IPS-NIHi7 (cell line): ENCODE measurements at regions not wholly inside any gene's neighbourhood (a gene's known extent, or its start where the extent isn't known, plus 50 kb on each side); places are given as distances from the start of the nearest gene placed in this dataset.
"Not testable (repeated sequence)": the region's sequence is repeated elsewhere in the genome, so short reads cannot be mapped to it uniquely, and the experiment has no call there.

ENCODE experiments used
- DNase-seq: peaks from one replicate; pipeline ENCODE4 v3.0.0; 2012; ENCODE audit warnings: mixed read lengths; ENCODE audit errors: extremely low spot score

- DNase-seq, result no peak
Measured at GRCh38 chr1:194821091-194821490, 1634.7 kb upstream of the B3GALT2 start.

- no peak for DNase-seq
Measured at GRCh38 chr1:194818674-194819073, 1632.3 kb upstream of the B3GALT2 start.

GRCh38 chr1:194816859-194817258, 1630.4 kb upstream of the B3GALT2 start:
- no peak for DNase-seq

- DNase-seq, result no peak
Measured at GRCh38 chr1:194813096-194813495, 1626.7 kb upstream of the B3GALT2 start.

- no peak for DNase-seq
Measured at GRCh38 chr1:194809665-194810064, 1623.3 kb upstream of the B3GALT2 start.

GRCh38 chr1:194809215-194809614, 1622.8 kb upstream of the B3GALT2 start:
- no peak for DNase-seq

GRCh38 chr1:194807530-194808220, 1621.3 kb upstream of the B3GALT2 start:
- DNase-seq, result no peak

GRCh38 chr1:194802572-194802971, 1616.2 kb upstream of the B3GALT2 start:
- DNase-seq, result no peak

- no peak for DNase-seq
Measured at GRCh38 chr1:194795917-194796593, 1609.6 kb upstream of the B3GALT2 start.

- no peak for DNase-seq
Measured at GRCh38 chr1:194787001-194787400, 1600.6 kb upstream of the B3GALT2 start.

GRCh38 chr1:194786027-194786426, 1599.6 kb upstream of the B3GALT2 start:
- DNase-seq, result no peak

- DNase-seq, result no peak
Measured at GRCh38 chr1:194776657-194777056, 1590.2 kb upstream of the B3GALT2 start.

GRCh38 chr1:194774535-194774934, 1588.1 kb upstream of the B3GALT2 start:
- no peak for DNase-seq

- no peak for DNase-seq
Measured at GRCh38 chr1:194755241-194755994, 1569.0 kb upstream of the B3GALT2 start.

- DNase-seq, result not testable (repeated sequence)
Measured at GRCh38 chr1:194738843-194739242, 1552.4 kb upstream of the B3GALT2 start.

- no peak for DNase-seq
Measured at GRCh38 chr1:194734970-194735369, 1548.6 kb upstream of the B3GALT2 start.

GRCh38 chr1:194731025-194731424, 1544.6 kb upstream of the B3GALT2 start:
- DNase-seq, result no peak

GRCh38 chr1:194730304-194730703, 1543.9 kb upstream of the B3GALT2 start:
- no peak for DNase-seq

- DNase-seq, result no peak
Measured at GRCh38 chr1:194723067-194723466, 1536.7 kb upstream of the B3GALT2 start.

GRCh38 chr1:194717941-194718340, 1531.5 kb upstream of the B3GALT2 start:
- DNase-seq, result no peak

GRCh38 chr1:194717334-194717733, 1530.9 kb upstream of the B3GALT2 start:
- no peak for DNase-seq

- DNase-seq, result no peak
Measured at GRCh38 chr1:194710671-194711070, 1524.3 kb upstream of the B3GALT2 start.

GRCh38 chr1:194709439-194709838, 1523.0 kb upstream of the B3GALT2 start:
- no peak for DNase-seq
